GM12878 (cell line): ENCODE measurements at regions not wholly inside any gene's neighbourhood (a gene's known extent, or its start where the extent isn't known, plus 50 kb on each side); places are given as distances from the start of the nearest gene placed in this dataset.

Experiments used
- CTCF ChIP-seq, 3 experiments: IDR thresholded peaks in 2 of 3; conservative IDR thresholded peaks in 1 of 3; 2 replicates each; pipeline ENCODE4 v1.5.1; 2011; ENCODE audit warnings: low read depth in 3 of 3, low read length in 3 of 3, mild to moderate bottlenecking in 3 of 3, control low read depth in 2 of 3, moderate library complexity in 2 of 3, inconsistent platforms in 1 of 3, mixed read lengths in 1 of 3; ENCODE audit not compliant: control insufficient read depth in 2 of 3, insufficient read depth in 1 of 3; ENCODE audit errors: extremely low read depth in 1 of 3
- GABPA ChIP-seq: IDR thresholded peaks from 2 replicates; pipeline ENCODE4 v1.6.1; 2014; ENCODE audit warnings: antibody characterized with exemption, low read depth, mild to moderate bottlenecking, inconsistent platforms
- HDAC2 ChIP-seq: fragments of 200-600 bp; sonication (generic); IDR thresholded peaks from 2 replicates; pipeline ENCODE4 v1.6.1; 2017
- TCF12 ChIP-seq: IDR thresholded peaks from 2 replicates; pipeline ENCODE4 v1.6.1; 2011; ENCODE audit warnings: low read depth, mild to moderate bottlenecking, low read length
- ZNF274 ChIP-seq: IDR thresholded peaks from one replicate; pipeline ENCODE4 v1.8.0; 2011; ENCODE audit not compliant: insufficient read length, insufficient read depth
- TF ChIP-seq, protein P1 (sequence below): fragments of 450-650 bp; conservative IDR thresholded peaks from 2 replicates; pipeline ENCODE4 v1.6.1; 2017; ENCODE audit warnings: mild to moderate bottlenecking, moderate library complexity
- TF ChIP-seq, protein P2 (sequence below): fragments of 450-650 bp; formaldehyde crosslinking; IDR thresholded peaks from 2 replicates; pipeline ENCODE4 v1.4.0; 2022; ENCODE audit warnings: mild to moderate bottlenecking, moderate library complexity

- TF ChIP-seq CTCF (IDR thresholded peaks at IDR 0.05 in 2 of 3, conservative IDR thresholded peaks at IDR 0.05 in 1 of 3; ENCODE audit: control insufficient read depth in 2 of 3, extremely low read depth in 1 of 3, insufficient read depth in 1 of 3, low read depth in 3 of 3, low read length in 3 of 3): no peak
- TF ChIP-seq GABPA: no peak
- TF ChIP-seq, protein P1, sequence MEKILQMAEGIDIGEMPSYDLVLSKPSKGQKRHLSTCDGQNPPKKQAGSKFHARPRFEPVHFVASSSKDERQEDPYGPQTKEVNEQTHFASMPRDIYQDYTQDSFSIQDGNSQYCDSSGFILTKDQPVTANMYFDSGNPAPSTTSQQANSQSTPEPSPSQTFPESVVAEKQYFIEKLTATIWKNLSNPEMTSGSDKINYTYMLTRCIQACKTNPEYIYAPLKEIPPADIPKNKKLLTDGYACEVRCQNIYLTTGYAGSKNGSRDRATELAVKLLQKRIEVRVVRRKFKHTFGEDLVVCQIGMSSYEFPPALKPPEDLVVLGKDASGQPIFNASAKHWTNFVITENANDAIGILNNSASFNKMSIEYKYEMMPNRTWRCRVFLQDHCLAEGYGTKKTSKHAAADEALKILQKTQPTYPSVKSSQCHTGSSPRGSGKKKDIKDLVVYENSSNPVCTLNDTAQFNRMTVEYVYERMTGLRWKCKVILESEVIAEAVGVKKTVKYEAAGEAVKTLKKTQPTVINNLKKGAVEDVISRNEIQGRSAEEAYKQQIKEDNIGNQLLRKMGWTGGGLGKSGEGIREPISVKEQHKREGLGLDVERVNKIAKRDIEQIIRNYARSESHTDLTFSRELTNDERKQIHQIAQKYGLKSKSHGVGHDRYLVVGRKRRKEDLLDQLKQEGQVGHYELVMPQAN: no peak
- no peak for TF ChIP-seq HDAC2
- TF ChIP-seq, protein P2, sequence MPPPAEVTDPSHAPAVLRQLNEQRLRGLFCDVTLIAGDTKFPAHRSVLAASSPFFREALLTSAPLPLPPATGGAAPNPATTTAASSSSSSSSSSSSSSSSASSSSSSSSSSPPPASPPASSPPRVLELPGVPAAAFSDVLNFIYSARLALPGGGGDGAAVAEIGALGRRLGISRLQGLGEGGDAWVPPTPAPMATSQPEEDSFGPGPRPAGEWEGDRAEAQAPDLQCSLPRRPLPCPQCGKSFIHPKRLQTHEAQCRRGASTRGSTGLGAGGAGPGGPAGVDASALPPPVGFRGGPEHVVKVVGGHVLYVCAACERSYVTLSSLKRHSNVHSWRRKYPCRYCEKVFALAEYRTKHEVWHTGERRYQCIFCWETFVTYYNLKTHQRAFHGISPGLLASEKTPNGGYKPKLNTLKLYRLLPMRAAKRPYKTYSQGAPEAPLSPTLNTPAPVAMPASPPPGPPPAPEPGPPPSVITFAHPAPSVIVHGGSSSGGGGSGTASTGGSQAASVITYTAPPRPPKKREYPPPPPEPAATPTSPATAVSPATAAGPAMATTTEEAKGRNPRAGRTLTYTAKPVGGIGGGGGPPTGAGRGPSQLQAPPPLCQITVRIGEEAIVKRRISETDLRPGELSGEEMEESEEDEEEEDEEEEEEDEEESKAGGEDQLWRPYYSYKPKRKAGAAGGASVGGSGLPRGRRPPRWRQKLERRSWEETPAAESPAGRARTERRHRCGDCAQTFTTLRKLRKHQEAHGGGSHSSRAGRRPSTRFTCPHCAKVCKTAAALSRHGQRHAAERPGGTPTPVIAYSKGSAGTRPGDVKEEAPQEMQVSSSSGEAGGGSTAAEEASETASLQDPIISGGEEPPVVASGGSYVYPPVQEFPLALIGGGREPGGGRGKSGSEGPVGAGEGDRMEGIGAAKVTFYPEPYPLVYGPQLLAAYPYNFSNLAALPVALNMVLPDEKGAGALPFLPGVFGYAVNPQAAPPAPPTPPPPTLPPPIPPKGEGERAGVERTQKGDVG: no peak
- no peak for TF ChIP-seq ZNF274
- TF ChIP-seq TCF12: no peak
Measured at GRCh38 chr15:25950014-25950413, 86.9 kb upstream of the ATP10A start.
